ENCODE measurements at regions not wholly inside any gene's neighbourhood (a gene's known extent, or its start where the extent isn't known, plus 50 kb on each side); places are given as distances from the start of the nearest gene placed in this dataset.
"Not testable (repeated sequence)": the region's sequence is repeated elsewhere in the genome, so short reads cannot be mapped to it uniquely, and the experiment has no call there.

- ChIA-PET CTCF (ENCODE audit: unreplicated experiment) (no interaction called here), POLR2A (interaction anchor here (0.6 kb wide), 1 partner anchor 1139 kb away, joined by 3 read pairs; no protein-coding TSS in a partner anchor)
- DNase-seq (ENCODE audit: low spot score): no peak
- Histone ChIP-seq H2AFZ (ENCODE audit: low read length) (no peak overlapping the region), H3K27ac (ENCODE audit: low read depth, low read length, poor library complexity, severe bottlenecking) (no peak overlapping the region), H4K20me1 (ENCODE audit: insufficient read depth, low read length) (no peaks in the 10 kb centered on the region), H3K79me2 (ENCODE audit: insufficient read depth, low read depth, low read length) (no peaks in the 10 kb centered on the region), H3K36me3 (ENCODE audit: insufficient read depth, low read length) (no peaks in the 10 kb centered on the region), H3K4me1 (ENCODE audit: insufficient read depth, low read length, poor library complexity, severe bottlenecking) (no peaks in the 10 kb centered on the region), H3K4me2 (ENCODE audit: low read length) (no peak overlapping the region), H3K9me3 (ENCODE audit: low read length) (no peaks in the 10 kb centered on the region), H3K9me2 (ENCODE audit: insufficient read depth, low read length) (no peaks in the 10 kb centered on the region), H3K4me3 (ENCODE audit: low read depth, low read length, poor library complexity, severe bottlenecking) (no peak overlapping the region)
- intact Hi-C loops (cut with micrococcal nuclease; ENCODE audit: unreplicated experiment): no loop called here
- BruUV-seq (replicated peaks): no TSS peak
- TF ChIP-seq CTCF (conservative IDR thresholded peaks at IDR 0.05; ENCODE audit: low read length) (no peak), EZH2phosphoT487 (IDR thresholded peaks at IDR 0.05; ENCODE audit: borderline replicate concordance, low read depth, low read length) (no peak)
Observed at GRCh38 chr14:82963756-82964155, 1430.1 kb upstream of the SEL1L start.

GRCh38 chr14:82987502-82988124 lies 1454.0 kb upstream of the SEL1L start:
- BruUV-seq (replicated peaks): no TSS peak
- intact Hi-C loops (cut with micrococcal nuclease; ENCODE audit: unreplicated experiment): no loop called here
- Histone ChIP-seq H3K79me2 (ENCODE audit: insufficient read depth, low read depth, low read length) (no peaks in the 10 kb centered on the region), H3K4me2 (ENCODE audit: low read length) (no peak overlapping the region), H3K27ac (ENCODE audit: low read depth, low read length, poor library complexity, severe bottlenecking) (no peak overlapping the region), H3K4me3 (ENCODE audit: low read depth, low read length, poor library complexity, severe bottlenecking) (no peak overlapping the region), H3K9me2 (ENCODE audit: insufficient read depth, low read length) (no peaks in the 10 kb centered on the region), H2AFZ (ENCODE audit: low read length) (no peak overlapping the region), H4K20me1 (ENCODE audit: insufficient read depth, low read length) (no peaks in the 10 kb centered on the region), H3K9me3 (ENCODE audit: low read length) (no peaks in the 10 kb centered on the region), H3K36me3 (ENCODE audit: insufficient read depth, low read length) (no peaks in the 10 kb centered on the region), H3K4me1 (ENCODE audit: insufficient read depth, low read length, poor library complexity, severe bottlenecking) (no peaks in the 10 kb centered on the region)
- DNase-seq (ENCODE audit: low spot score): no peak
- TF ChIP-seq CTCF (conservative IDR thresholded peaks at IDR 0.05; ENCODE audit: low read length): no peak
- no peak for TF ChIP-seq EZH2phosphoT487 (IDR thresholded peaks at IDR 0.05; ENCODE audit: borderline replicate concordance, low read depth, low read length)
- CTCF ChIA-PET (ENCODE audit: unreplicated experiment): no interaction called here
- POLR2A ChIA-PET: no interaction called here

- H3K4me2 ChIP-seq (ENCODE audit: low read length); H4K20me1 ChIP-seq (ENCODE audit: insufficient read depth, low read length); H3K79me2 ChIP-seq (ENCODE audit: insufficient read depth, low read depth, low read length); DNase-seq (ENCODE audit: low spot score); intact Hi-C loops (cut with micrococcal nuclease; ENCODE audit: unreplicated experiment); H3K9me3 ChIP-seq (ENCODE audit: low read length); CTCF ChIA-PET (ENCODE audit: unreplicated experiment); H3K4me3 ChIP-seq (ENCODE audit: low read depth, low read length, poor library complexity, severe bottlenecking); H3K4me1 ChIP-seq (ENCODE audit: insufficient read depth, low read length, poor library complexity, severe bottlenecking); H3K27ac ChIP-seq (ENCODE audit: low read depth, low read length, poor library complexity, severe bottlenecking); H3K9me2 ChIP-seq (ENCODE audit: insufficient read depth, low read length); H2AFZ ChIP-seq (ENCODE audit: low read length); H3K36me3 ChIP-seq (ENCODE audit: insufficient read depth, low read length); POLR2A ChIA-PET; BruUV-seq (replicated peaks): not testable (repeated sequence)
Observed at GRCh38 chr14:82994547-82994946, 1460.9 kb upstream of the SEL1L start.

All from OCI-LY7 (cell line).